Vagina (tissue), 2 donors: ENCODE measurements at regions not wholly inside any gene's neighbourhood (a gene's known extent, or its start where the extent isn't known, plus 50 kb on each side); places are given as distances from the start of the nearest gene placed in this dataset.

Experiments
- POLR2A ChIP-seq, 2 donors: fragments of 450-650 bp; IDR thresholded peaks; one replicate each; pipeline ENCODE4 v1.6.1; 2017; ENCODE audit warnings: antibody characterized with exemption in 2 of 2, mild to moderate bottlenecking in 2 of 2, moderate library complexity in 2 of 2
- POLR2AphosphoS5 ChIP-seq, 2 donors: sonication (generic); formaldehyde crosslinking; IDR thresholded peaks; one replicate each; pipeline ENCODE4 v1.9.0; 2017; ENCODE audit warnings: antibody characterized with exemption in 2 of 2, mild to moderate bottlenecking in 2 of 2, low read depth in 1 of 2; ENCODE audit not compliant: insufficient read depth in 1 of 2
- TF ChIP-seq, protein P1 (sequence below), 3 experiments: fragments of 450-650 bp in 2 of 3; fragments of 200-600 bp in 1 of 3; sonication (generic) in 1 of 3; IDR thresholded peaks; one replicate each; pipeline ENCODE4 v1.5.1; 2017 to 2019; ENCODE audit warnings: antibody characterized with exemption in 3 of 3, mild to moderate bottlenecking in 2 of 3, moderate library complexity in 2 of 3

DNA sequence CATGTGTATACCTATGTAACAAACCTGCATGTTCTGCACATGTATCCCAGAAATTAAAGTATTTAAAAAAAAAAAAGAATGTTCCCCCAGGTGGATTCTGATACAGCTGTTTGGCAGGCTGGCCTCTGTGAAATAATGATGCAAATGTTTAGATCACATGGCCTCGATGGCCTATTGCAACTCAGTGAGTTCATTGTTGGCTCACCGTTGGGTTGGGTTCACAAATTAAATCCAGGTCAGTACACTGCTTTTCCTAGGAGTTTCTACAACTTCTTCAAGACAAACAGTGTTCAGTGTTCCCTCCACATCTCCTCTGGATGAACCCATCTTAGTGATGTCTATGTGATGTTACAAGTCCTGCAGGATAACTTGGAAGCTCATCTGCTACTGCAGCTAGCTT lies 58.3 kb upstream of the STXBP6 start:
- TF ChIP-seq, protein P1, sequence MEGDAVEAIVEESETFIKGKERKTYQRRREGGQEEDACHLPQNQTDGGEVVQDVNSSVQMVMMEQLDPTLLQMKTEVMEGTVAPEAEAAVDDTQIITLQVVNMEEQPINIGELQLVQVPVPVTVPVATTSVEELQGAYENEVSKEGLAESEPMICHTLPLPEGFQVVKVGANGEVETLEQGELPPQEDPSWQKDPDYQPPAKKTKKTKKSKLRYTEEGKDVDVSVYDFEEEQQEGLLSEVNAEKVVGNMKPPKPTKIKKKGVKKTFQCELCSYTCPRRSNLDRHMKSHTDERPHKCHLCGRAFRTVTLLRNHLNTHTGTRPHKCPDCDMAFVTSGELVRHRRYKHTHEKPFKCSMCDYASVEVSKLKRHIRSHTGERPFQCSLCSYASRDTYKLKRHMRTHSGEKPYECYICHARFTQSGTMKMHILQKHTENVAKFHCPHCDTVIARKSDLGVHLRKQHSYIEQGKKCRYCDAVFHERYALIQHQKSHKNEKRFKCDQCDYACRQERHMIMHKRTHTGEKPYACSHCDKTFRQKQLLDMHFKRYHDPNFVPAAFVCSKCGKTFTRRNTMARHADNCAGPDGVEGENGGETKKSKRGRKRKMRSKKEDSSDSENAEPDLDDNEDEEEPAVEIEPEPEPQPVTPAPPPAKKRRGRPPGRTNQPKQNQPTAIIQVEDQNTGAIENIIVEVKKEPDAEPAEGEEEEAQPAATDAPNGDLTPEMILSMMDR (IDR thresholded peaks at IDR 0.05): no peak
- TF ChIP-seq POLR2A (IDR thresholded peaks at IDR 0.05) (no peak), POLR2AphosphoS5 (IDR thresholded peaks at IDR 0.05; ENCODE audit: insufficient read depth in 1 of 2, low read depth in 1 of 2) (no peak)
